ENCODE measurements at regions not wholly inside any gene's neighbourhood (a gene's known extent, or its start where the extent isn't known, plus 50 kb on each side); places are given as distances from the start of the nearest gene placed in this dataset.

GRCh38 chr5:124683917-124684555 lies 62.4 kb downstream of the ZNF608 start:
- peaks cover 0 to 15% of the 10 kb centered on the region in 2 experiments; a peak in 1 of 4 replicates for H3K4me1 ChIP-seq (ENCODE audit: control insufficient read depth in 1 of 2, insufficient read depth in 2 of 2, low read depth in 1 of 2, low read length in 1 of 2)
- H3F3A ChIP-seq (replicated peaks; ENCODE audit: insufficient read depth): no peaks in the 10 kb centered on the region
- H3K9me3 ChIP-seq: no peaks in the 10 kb centered on the region
- TF ChIP-seq ZBTB33 (IDR thresholded peaks at IDR 0.05; ENCODE audit: borderline replicate concordance, low read depth) (no peak), SMC3 (IDR thresholded peaks at IDR 0.05; ENCODE audit: low read depth, low read length) (no peak), TEAD4 (IDR thresholded peaks at IDR 0.05; ENCODE audit: borderline replicate concordance, insufficient read depth) (no peak), CTCF (IDR thresholded peaks at IDR 0.05) (no peak), MEF2A (IDR thresholded peaks at IDR 0.05; ENCODE audit: borderline replicate concordance, low read depth) (no peak), ELF1 (IDR thresholded peaks at IDR 0.05) (no peak), POLR2AphosphoS5 (IDR thresholded peaks at IDR 0.05; ENCODE audit: low read depth, low read length) (no peak), FOXM1 (IDR thresholded peaks at IDR 0.05; ENCODE audit: low read depth) (no peak)
- TF ChIP-seq, protein P1, sequence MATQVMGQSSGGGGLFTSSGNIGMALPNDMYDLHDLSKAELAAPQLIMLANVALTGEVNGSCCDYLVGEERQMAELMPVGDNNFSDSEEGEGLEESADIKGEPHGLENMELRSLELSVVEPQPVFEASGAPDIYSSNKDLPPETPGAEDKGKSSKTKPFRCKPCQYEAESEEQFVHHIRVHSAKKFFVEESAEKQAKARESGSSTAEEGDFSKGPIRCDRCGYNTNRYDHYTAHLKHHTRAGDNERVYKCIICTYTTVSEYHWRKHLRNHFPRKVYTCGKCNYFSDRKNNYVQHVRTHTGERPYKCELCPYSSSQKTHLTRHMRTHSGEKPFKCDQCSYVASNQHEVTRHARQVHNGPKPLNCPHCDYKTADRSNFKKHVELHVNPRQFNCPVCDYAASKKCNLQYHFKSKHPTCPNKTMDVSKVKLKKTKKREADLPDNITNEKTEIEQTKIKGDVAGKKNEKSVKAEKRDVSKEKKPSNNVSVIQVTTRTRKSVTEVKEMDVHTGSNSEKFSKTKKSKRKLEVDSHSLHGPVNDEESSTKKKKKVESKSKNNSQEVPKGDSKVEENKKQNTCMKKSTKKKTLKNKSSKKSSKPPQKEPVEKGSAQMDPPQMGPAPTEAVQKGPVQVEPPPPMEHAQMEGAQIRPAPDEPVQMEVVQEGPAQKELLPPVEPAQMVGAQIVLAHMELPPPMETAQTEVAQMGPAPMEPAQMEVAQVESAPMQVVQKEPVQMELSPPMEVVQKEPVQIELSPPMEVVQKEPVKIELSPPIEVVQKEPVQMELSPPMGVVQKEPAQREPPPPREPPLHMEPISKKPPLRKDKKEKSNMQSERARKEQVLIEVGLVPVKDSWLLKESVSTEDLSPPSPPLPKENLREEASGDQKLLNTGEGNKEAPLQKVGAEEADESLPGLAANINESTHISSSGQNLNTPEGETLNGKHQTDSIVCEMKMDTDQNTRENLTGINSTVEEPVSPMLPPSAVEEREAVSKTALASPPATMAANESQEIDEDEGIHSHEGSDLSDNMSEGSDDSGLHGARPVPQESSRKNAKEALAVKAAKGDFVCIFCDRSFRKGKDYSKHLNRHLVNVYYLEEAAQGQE (IDR thresholded peaks at IDR 0.05; ENCODE audit: low read depth, low read length): no peak
- no peaks in the 10 kb centered on the region for H3K9me2 ChIP-seq
- ChIA-PET POLR2A (no interaction called here), CTCF (no interaction called here)
- no peaks in the 10 kb centered on the region for H3K36me3 ChIP-seq (replicated peaks in 1 of 2; ENCODE audit: control insufficient read depth in 1 of 2, insufficient read depth in 2 of 2, low read length in 1 of 2)
- no peak overlapping the region for H2AFZ ChIP-seq (ENCODE audit: low read depth)
- H3K9ac ChIP-seq: no peak overlapping the region
- H3K27me3 ChIP-seq (ENCODE audit: insufficient read depth): no peaks in the 10 kb centered on the region
- no peaks in the 10 kb centered on the region for H3K79me2 ChIP-seq (ENCODE audit: insufficient read depth)
- no peak overlapping the region; a peak in 1 of 4 replicates for H3K27ac ChIP-seq (ENCODE audit: low read depth in 2 of 2, low read length in 1 of 2)
- H4K20me1 ChIP-seq (ENCODE audit: insufficient read depth): no peaks in the 10 kb centered on the region
- WGBS (ENCODE audit: low lambda C conversion rate): 83% methylated on average over 2 of the region's 2 CpGs
- H3K4me2 ChIP-seq: no peak overlapping the region
- no peak overlapping the region for H3K4me3 ChIP-seq (ENCODE audit: low read depth in 2 of 2, low read length in 1 of 2)
- no peak for DNase-seq

Measured in SK-N-SH (cell line).